GM21423 (cell line): ENCODE measurements at regions not wholly inside any gene's neighbourhood (a gene's known extent, or its start where the extent isn't known, plus 50 kb on each side); places are given as distances from the start of the nearest gene placed in this dataset.
"Not testable (repeated sequence)": the region's sequence is repeated elsewhere in the genome, so short reads cannot be mapped to it uniquely, and the experiment has no call there.

Experiments
- ATAC-seq: cut with Tn5 transposase; IDR thresholded peaks from one replicate; pipeline ENCODE4 v1.9.1; 2021; ENCODE audit warnings: mild to moderate bottlenecking, moderate library complexity; ENCODE audit not compliant: unreplicated experiment

GRCh38 chr1:221240690-221241089 is 361.4 kb downstream of the HLX start:
- no peak for ATAC-seq

GRCh38 chr1:221241157-221241556 is 361.9 kb downstream of the HLX start:
- ATAC-seq, result no peak

- no peak for ATAC-seq
Measured at GRCh38 chr1:221241592-221241991, 362.3 kb downstream of the HLX start.

GRCh38 chr1:221246067-221246466 is 366.8 kb downstream of the HLX start:
- ATAC-seq, result no peak

- no peak for ATAC-seq
Measured at GRCh38 chr1:221246628-221247415, 367.6 kb downstream of the HLX start.

GRCh38 chr1:221251580-221251979 is 372.3 kb downstream of the HLX start:
- no peak for ATAC-seq

GRCh38 chr1:221254813-221255212 is 375.6 kb downstream of the HLX start:
- ATAC-seq, result no peak

- ATAC-seq, result no peak
Measured at GRCh38 chr1:221256773-221257172, 377.5 kb downstream of the HLX start.

- not testable (repeated sequence) for ATAC-seq
Measured at GRCh38 chr1:221257548-221257947, 378.3 kb downstream of the HLX start.

- ATAC-seq, result not testable (repeated sequence)
Measured at GRCh38 chr1:221262677-221263076, 383.4 kb downstream of the HLX start.

- peak; percentile 83 for ATAC-seq
Measured at GRCh38 chr1:221263831-221264767, 384.9 kb downstream of the HLX start.

GRCh38 chr1:221264848-221265247 is 385.6 kb downstream of the HLX start:
- ATAC-seq, result no peak

GRCh38 chr1:221268295-221268694 is 389.1 kb downstream of the HLX start:
- no peak for ATAC-seq

- ATAC-seq, result no peak
Measured at GRCh38 chr1:221271701-221272100, 392.5 kb downstream of the HLX start.

- ATAC-seq, result no peak
Measured at GRCh38 chr1:221272940-221273339, 393.7 kb downstream of the HLX start.

- no peak for ATAC-seq
Measured at GRCh38 chr1:221274373-221274772, 395.1 kb downstream of the HLX start.

- no peak for ATAC-seq
Measured at GRCh38 chr1:221276896-221277409, 397.7 kb downstream of the HLX start.

GRCh38 chr1:221279146-221279545 is 399.9 kb downstream of the HLX start:
- no peak for ATAC-seq

- ATAC-seq, result no peak
Measured at GRCh38 chr1:221283532-221283931, 404.3 kb downstream of the HLX start.

- ATAC-seq, result no peak
Measured at GRCh38 chr1:221284028-221284427, 404.8 kb downstream of the HLX start.

GRCh38 chr1:221284991-221285390 is 405.7 kb downstream of the HLX start:
- ATAC-seq, result not testable (repeated sequence)
